ENCODE measurements at regions not wholly inside any gene's neighbourhood (a gene's known extent, or its start where the extent isn't known, plus 50 kb on each side); places are given as distances from the start of the nearest gene placed in this dataset.

DNA sequence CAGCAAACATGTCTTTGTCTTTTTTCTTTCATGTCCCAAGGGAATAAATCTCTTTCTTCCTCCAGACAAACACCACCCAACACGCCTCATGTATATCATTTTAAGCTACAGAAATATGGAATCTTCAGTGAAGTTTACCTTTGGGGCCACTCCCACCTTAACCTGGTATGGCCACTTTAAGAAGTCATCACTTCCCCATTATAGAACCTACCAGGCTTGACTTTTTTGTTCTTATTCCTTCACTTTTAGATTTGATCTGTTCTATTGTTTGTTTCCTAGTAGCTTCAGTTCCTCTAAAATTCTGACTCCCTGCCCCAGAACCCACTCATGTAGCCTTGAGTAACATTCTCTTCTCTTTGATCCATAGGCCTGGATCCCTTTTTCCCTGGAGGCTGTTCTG, 226.3 kb downstream of the HLX start:
- Histone ChIP-seq H3K9ac (ENCODE audit: control insufficient read depth, insufficient read depth, low read length) (no peak overlapping the region), H3K27ac (ENCODE audit: control insufficient read depth, insufficient read depth) (no peak overlapping the region), H3K36me3 (ENCODE audit: control insufficient read depth in 2 of 2, insufficient read depth in 2 of 2, low read length in 1 of 2) (no peaks in the 10 kb centered on the region), H3K4me3 (no peak overlapping the region), H3K79me2 (ENCODE audit: control insufficient read depth, insufficient read depth, low read length) (no peaks in the 10 kb centered on the region), H3K27me3 (replicated peaks in 1 of 2; ENCODE audit: control insufficient read depth in 2 of 2, insufficient read depth in 2 of 2, low read length in 1 of 2) (no peaks in the 10 kb centered on the region), H2AFZ (ENCODE audit: control insufficient read depth, low read depth, low read length) (no peak overlapping the region), H3K4me2 (ENCODE audit: control insufficient read depth, insufficient read depth) (no peak overlapping the region), H3K9me3 (replicated peaks; ENCODE audit: control insufficient read depth, insufficient read depth, low read length) (no peaks in the 10 kb centered on the region; the same call in 2 of the 3 replicates), H4K20me1 (ENCODE audit: control insufficient read depth, insufficient read depth) (no peaks in the 10 kb centered on the region), H3K4me1 (ENCODE audit: control insufficient read depth, insufficient read depth, low read length) (no peaks in the 10 kb centered on the region)
- BruUV-seq (replicated peaks) = no TSS peak
- ChIA-PET CTCF (interaction anchor here (0.9 kb wide), 2 partner anchors 10 to 11 kb away, joined by 3 to 4 read pairs; no protein-coding TSS in a partner anchor), RAD21 (ENCODE audit: unreplicated experiment) (interaction anchor here (0.7 kb wide), 1 partner anchor 37 kb away, joined by 3 read pairs; no protein-coding TSS in a partner anchor), SMC1A (ENCODE audit: uncharacterized antibody, unreplicated experiment) (interaction anchor here (0.8 to 1.2 kb wide), 4 partner anchors 9 to 83 kb away, joined by 3 to 4 read pairs (median 3); no protein-coding TSS in a partner anchor), POLR2A (no interaction called here)
- in situ Hi-C loops (cut with MboI) (no loop called here), intact Hi-C loops (cut with micrococcal nuclease; ENCODE audit: unreplicated experiment) (no loop called here)
- FAIRE-seq (no peak), DNase-seq (ENCODE audit: low read depth, low spot score) (no peak), ATAC-seq (peak; percentile 48)
- 0% methylated on average over 1 of the region's 1 CpG for WGBS (ENCODE audit: insufficient coverage, insufficient replicate concordance, low lambda C conversion rate, missing lambda C conversion rate)
- TF ChIP-seq SPI1 (IDR thresholded peaks at IDR 0.05; ENCODE audit: borderline replicate concordance, insufficient read depth, low read depth, low read length) = peak; percentile 32; the same call in 1 of the 2 replicates
- TF ChIP-seq ZNF622 (IDR thresholded peaks at IDR 0.05) = no peak

DNA sequence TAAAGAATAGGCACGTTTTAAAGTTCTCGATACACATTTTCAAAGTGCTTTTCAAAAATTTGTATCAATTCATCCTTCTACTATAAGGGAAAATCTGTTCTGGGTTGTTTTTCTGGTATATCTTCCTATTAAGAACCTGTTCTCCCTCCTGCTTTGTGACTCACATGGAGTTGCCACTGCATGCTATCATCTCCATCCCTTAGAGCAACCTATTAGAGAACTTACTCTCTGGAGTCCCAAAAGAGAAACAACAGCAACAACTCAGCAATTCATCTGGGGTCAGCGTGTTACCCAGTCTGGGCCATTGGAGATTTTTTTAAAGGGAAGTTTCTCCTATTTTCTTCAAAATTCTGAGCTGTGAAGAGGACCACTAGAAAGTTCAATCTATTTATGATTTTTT, 227.4 kb downstream of the HLX start:
- TF ChIP-seq NR2C1 (IDR thresholded peaks at IDR 0.05) = no peak
- TF ChIP-seq RCOR1 (conservative IDR thresholded peaks at IDR 0.05; ENCODE audit: low read depth, low read length) = no peak
- TF ChIP-seq, protein P1, sequence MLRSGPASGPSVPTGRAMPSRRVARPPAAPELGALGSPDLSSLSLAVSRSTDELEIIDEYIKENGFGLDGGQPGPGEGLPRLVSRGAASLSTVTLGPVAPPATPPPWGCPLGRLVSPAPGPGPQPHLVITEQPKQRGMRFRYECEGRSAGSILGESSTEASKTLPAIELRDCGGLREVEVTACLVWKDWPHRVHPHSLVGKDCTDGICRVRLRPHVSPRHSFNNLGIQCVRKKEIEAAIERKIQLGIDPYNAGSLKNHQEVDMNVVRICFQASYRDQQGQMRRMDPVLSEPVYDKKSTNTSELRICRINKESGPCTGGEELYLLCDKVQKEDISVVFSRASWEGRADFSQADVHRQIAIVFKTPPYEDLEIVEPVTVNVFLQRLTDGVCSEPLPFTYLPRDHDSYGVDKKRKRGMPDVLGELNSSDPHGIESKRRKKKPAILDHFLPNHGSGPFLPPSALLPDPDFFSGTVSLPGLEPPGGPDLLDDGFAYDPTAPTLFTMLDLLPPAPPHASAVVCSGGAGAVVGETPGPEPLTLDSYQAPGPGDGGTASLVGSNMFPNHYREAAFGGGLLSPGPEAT (IDR thresholded peaks at IDR 0.05; ENCODE audit: low read depth) = no peak
- no peak for TF ChIP-seq RAD51 (IDR thresholded peaks at IDR 0.05)
- TF ChIP-seq SMC3 (IDR thresholded peaks at IDR 0.05; ENCODE audit: borderline replicate concordance, low read length) = no peak
- TF ChIP-seq GABPA (IDR thresholded peaks at IDR 0.05; ENCODE audit: low read depth) = no peak
- no peak for TF ChIP-seq BRCA1 (IDR thresholded peaks at IDR 0.05; ENCODE audit: low read depth, low read length)
- no peak for TF ChIP-seq NR2C2 (IDR thresholded peaks at IDR 0.05; ENCODE audit: borderline replicate concordance, control insufficient read depth, insufficient read length, low read depth)
- TF ChIP-seq RELA (IDR thresholded peaks at IDR 0.05; ENCODE audit: borderline replicate concordance, partially characterized antibody) = no peak
- TF ChIP-seq, protein P2, sequence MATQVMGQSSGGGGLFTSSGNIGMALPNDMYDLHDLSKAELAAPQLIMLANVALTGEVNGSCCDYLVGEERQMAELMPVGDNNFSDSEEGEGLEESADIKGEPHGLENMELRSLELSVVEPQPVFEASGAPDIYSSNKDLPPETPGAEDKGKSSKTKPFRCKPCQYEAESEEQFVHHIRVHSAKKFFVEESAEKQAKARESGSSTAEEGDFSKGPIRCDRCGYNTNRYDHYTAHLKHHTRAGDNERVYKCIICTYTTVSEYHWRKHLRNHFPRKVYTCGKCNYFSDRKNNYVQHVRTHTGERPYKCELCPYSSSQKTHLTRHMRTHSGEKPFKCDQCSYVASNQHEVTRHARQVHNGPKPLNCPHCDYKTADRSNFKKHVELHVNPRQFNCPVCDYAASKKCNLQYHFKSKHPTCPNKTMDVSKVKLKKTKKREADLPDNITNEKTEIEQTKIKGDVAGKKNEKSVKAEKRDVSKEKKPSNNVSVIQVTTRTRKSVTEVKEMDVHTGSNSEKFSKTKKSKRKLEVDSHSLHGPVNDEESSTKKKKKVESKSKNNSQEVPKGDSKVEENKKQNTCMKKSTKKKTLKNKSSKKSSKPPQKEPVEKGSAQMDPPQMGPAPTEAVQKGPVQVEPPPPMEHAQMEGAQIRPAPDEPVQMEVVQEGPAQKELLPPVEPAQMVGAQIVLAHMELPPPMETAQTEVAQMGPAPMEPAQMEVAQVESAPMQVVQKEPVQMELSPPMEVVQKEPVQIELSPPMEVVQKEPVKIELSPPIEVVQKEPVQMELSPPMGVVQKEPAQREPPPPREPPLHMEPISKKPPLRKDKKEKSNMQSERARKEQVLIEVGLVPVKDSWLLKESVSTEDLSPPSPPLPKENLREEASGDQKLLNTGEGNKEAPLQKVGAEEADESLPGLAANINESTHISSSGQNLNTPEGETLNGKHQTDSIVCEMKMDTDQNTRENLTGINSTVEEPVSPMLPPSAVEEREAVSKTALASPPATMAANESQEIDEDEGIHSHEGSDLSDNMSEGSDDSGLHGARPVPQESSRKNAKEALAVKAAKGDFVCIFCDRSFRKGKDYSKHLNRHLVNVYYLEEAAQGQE (IDR thresholded peaks at IDR 0.05; ENCODE audit: low read depth, low read length) = no peak
- TF ChIP-seq EP300 (IDR thresholded peaks at IDR 0.05; ENCODE audit: borderline replicate concordance in 1 of 2, control insufficient read depth in 1 of 2, low read depth in 2 of 2, low read length in 2 of 2) = no peak
- TF ChIP-seq RUNX3 (IDR thresholded peaks at IDR 0.05; ENCODE audit: low read length) = no peak
- SMC1A ChIA-PET (ENCODE audit: uncharacterized antibody, unreplicated experiment) = no interaction called here
- Histone ChIP-seq H3K9ac (ENCODE audit: control insufficient read depth, insufficient read depth, low read length) (no peak overlapping the region), H3K4me1 (ENCODE audit: control insufficient read depth, insufficient read depth, low read length) (no peaks in the 10 kb centered on the region), H3K9me3 (replicated peaks; ENCODE audit: control insufficient read depth, insufficient read depth, low read length) (no peaks in the 10 kb centered on the region; the same call in 2 of the 3 replicates), H4K20me1 (ENCODE audit: control insufficient read depth, insufficient read depth) (no peaks in the 10 kb centered on the region), H3K27me3 (replicated peaks in 1 of 2; ENCODE audit: control insufficient read depth in 2 of 2, insufficient read depth in 2 of 2, low read length in 1 of 2) (no peaks in the 10 kb centered on the region), H3K27ac (ENCODE audit: control insufficient read depth, insufficient read depth) (no peak overlapping the region), H3K36me3 (ENCODE audit: control insufficient read depth in 2 of 2, insufficient read depth in 2 of 2, low read length in 1 of 2) (no peaks in the 10 kb centered on the region), H3K4me2 (ENCODE audit: control insufficient read depth, insufficient read depth) (no peak overlapping the region), H2AFZ (ENCODE audit: control insufficient read depth, low read depth, low read length) (no peak overlapping the region), H3K4me3 (no peak overlapping the region), H3K79me2 (ENCODE audit: control insufficient read depth, insufficient read depth, low read length) (no peaks in the 10 kb centered on the region)
- RAD21 ChIA-PET (ENCODE audit: unreplicated experiment) = interaction anchor here (0.7 kb wide), 1 partner anchor 329 kb away, joined by 3 read pairs; no protein-coding TSS in a partner anchor
- ATAC-seq (no peak), FAIRE-seq (no peak), DNase-seq (ENCODE audit: low read depth, low spot score) (no peak)
- WGBS (ENCODE audit: insufficient coverage, insufficient replicate concordance, low lambda C conversion rate, missing lambda C conversion rate) = 42% methylated on average over 3 of the region's 3 CpGs
- intact Hi-C loops (cut with micrococcal nuclease; ENCODE audit: unreplicated experiment) = no loop called here
- CTCF ChIA-PET = no interaction called here
- in situ Hi-C loops (cut with MboI) = no loop called here
- no TSS peak for BruUV-seq (replicated peaks)
- POLR2A ChIA-PET = no interaction called here
